ENCODE measurements at regions not wholly inside any gene's neighbourhood (a gene's known extent, or its start where the extent isn't known, plus 50 kb on each side); places are given as distances from the start of the nearest gene placed in this dataset.
"Not testable (repeated sequence)": the region's sequence is repeated elsewhere in the genome, so short reads cannot be mapped to it uniquely, and the experiment has no call there.

DNA sequence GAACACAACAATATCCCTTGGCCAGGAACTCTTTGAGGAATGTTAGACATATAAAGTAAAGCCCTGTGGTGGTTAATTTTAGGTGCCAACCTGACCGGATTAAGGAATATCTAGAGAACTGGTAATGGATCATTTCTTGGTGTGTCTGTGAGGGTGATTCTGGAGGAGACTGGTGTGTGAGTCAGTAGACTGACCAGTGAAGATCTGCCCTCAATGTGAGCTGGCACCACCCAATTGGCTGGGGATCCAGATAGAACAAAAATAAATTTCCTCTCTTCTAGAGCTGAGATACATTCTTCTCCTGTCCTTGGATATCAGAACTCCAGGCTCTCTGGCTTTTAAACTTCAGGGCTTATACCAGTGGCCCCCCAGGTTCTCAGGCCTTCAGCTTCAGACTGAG lies 56.2 kb upstream of the TNPO1 start:
- DNase-seq: no peak

DNA sequence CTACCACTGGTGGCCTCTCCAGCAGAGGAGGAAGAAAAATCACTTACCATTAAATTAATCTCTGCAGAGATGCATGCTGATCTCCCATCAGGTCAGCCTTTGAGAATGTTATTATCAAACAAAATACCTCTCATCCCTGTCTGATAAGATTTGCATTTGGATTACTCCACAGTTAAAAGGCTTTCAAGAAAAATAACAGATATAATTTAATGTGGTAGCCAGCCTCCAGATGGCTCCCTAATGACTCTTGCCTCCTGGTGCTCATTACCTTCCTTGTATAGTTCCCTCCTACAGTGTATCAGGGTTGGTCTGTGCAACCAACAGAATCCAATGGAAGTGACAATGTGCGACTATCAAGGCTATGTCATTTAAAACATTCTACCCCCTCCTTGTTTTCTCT lies 63.6 kb upstream of the TNPO1 start:
- DNase-seq: no peak

DNA sequence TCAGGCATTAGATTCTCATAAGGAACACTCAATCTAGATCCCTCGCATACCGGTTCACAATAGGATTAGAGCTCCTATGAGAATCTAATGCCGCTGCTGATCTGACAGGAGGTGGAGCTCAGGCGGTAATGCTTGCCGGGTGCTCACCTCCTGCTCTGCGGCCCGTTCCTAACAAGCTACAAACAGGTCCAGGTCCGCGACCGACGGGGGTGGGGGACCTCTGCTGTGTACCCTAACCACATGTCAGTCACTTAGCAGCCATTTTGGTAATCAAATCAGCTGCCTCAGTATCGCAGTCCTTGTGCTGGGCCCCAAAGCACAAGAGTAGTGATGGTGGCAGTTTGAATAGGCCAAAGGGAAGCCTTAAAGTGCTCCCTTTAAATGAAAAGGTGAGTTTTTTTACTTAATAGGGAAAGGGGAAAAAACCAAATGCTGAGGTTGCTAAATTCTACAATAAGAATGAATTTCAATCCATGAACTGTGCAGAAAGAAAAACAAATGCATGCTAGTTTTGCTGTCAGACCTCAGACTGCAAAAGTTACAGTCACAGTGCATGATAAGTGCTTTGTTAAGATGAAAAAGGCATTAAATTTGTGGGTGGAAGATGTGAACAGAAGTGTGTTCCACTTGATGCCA lies 67.0 kb upstream of the TNPO1 start:
- no peak for DNase-seq

DNA sequence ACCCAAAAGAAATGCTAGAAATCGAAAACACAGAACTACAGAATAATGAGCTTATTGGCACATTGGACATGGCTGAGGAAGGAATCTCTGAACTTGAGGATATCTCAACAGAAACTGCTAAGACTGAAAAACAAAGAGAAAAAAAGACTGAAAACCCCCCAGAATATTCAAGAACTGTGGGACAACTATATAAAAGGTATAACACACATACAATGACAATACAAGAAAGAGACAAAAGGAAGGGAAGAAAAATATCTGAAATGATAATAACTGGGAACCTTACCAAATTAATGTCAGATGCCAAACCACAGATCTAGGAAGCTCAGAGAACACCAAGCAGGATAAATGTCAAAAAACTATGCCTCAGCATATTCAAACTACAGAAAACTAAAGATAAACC lies 68.6 kb upstream of the TNPO1 start:
- no peak for DNase-seq

DNA sequence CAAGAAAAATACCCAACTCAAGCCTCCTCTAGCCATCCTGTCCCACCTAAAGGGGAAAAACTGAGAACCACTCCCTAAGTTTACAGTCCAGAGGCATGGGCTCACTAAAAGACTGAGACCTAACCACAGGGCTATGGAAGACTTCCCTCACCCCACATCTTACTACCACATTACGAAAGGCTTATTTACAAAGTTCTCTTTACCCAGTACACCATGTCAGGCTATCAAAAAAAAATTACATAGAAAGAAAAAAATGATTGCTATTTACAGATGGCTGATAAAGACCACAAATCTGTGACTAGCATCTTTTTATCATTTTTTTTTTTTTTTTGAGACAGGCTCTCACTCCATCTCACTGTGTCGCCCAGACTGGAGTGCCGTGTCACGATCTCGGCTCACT lies 69.7 kb upstream of the TNPO1 start:
- DNase-seq: no peak

DNA sequence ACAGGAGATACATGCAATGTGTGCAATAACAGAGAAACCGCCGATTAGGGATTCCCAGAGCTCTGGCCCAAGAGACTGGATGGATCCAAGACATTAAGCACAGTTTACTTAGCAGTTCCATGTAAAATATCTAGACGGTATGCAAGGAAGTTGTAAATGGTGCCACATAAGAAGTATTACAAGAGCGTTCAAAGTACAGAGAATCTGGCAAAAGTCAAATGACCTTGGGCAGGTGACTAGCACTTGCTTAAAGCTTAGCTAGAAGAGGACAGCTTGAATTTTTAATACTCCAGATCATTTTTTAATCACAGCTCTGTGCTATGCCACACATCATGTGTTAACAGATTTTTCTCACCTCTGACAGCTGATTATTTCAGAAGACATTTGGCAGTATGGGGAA lies 72.3 kb upstream of the TNPO1 start:
- DNase-seq: no peak

DNA sequence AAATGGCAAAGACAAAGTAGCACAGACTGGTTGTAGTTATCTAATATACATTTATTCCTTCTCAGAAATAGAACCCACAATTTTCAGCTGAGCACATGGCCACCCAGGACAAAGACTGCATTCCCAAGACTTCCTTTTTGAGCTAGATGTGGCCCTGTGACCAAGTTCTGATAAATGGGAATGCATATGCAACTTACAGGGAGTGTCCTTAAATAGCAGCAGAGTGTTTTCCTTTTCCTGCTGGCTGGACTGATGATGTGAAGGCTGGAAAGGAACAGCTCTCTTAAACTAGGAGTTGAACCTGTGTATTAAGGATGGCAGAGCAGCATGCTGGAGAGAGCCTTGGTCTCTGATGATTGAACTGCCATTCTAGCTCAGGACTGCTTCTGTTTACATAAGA lies 74.7 kb upstream of the TNPO1 start:
- DNase-seq: no peak

DNA sequence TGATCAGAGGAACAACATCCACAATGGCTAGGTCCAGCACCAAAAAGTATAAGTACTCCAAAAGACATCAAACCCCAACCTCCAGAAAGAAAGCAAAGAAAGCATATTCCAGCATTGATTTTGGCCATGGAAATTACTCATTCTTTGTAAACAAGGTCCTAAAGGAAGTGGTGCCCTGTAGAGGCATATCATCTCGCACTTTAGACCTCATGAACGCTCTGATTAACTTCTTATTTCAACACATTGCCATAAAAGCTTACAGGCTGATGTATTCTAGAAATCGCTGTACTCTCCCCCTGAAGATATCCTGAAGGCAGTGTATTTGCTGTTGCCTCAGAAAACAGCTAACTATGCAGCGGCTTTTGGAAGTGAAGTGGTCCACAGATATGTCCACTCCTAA lies 82.7 kb upstream of the TNPO1 start:
- DNase-seq: no peak

DNA sequence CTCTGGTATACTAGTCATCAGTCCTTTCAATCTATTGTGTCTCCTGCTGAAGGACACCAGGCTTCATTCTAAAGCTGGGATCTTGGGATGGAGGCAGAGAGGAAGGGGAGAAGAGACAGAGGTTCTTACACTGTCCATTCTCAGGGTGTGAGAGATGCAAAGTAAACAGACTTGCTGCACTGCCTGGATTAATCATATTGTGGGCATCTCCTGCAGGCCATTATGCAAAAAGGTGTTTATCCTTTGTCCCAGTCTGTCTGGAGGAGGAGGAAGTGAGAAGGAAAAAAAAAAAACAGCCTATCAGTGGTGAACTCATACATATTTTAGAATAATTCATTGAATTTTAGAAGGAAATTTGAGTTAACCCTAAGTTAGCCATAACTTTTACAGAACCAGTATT lies 92.9 kb upstream of the TNPO1 start:
- no peak for DNase-seq

DNA sequence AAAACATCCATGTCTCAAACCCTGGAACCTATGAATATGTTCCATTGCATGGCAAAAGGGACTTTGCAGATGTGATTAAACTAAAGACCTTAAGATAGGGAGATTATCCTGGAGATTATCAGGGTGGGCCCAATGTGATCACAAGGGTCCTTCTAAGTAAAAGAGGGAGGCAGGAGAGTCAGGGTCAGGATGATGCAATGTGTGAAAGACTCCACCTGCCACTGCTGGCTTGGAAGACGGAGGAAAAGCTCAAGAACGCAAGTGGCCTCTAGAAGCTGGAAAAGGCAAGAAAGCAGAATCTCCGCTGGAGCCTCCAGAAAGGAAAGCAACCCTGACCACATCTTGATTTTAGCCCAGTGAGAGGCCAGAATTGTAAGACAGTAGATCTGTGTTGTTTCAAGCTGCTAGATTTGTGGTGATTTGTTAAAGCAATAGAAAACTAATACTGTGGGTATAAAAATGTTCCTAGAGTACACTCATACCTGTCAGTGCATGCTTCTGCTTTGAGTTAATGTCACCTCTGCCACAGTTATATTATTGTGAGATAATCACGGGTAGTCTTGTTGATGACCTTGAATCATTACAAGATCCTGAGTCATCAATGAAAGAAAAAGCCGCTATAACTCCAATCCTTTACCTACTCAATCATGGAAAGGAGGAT lies 93.5 kb upstream of the TNPO1 start:
- DNase-seq: no peak

DNA sequence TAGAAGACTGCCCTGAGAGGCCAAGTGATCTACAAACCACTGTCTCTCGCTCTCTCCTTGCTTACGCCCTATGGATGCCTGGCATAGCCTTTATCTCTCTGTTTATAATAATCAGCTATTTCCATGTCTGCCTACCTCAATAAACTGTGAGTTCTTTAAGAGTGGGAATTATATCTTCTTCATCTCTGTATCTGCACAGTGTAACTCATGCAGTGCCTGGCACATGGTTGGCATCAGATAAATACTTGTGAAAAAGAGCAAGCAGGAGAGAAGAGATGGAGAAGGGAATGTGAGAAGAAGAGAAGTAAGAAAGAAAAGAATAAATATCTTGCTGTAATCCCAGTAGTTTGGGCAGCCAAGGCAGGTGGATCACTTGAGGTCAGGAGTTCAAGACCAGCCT lies 94.6 kb upstream of the TNPO1 start:
- DNase-seq: no peak

DNA sequence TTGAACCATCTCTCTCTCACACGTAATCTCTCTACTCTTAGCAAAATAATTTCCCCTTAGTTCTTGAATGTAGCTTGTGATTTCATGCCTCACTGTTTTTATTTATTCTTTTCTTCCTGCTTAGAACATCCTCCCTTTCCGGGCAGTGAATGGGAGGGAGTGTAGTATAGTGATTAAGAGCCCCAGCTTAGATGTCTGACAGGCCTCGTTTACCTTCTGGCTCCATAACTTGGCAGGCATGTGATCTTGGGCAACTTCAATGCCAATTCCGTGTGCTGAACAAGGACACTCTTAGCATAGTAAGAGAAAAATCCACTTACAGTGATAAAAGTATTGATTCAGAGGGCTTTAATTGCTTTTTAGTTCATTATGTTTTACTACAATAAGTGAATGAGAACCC lies 96.3 kb upstream of the TNPO1 start:
- no peak for DNase-seq

DNA sequence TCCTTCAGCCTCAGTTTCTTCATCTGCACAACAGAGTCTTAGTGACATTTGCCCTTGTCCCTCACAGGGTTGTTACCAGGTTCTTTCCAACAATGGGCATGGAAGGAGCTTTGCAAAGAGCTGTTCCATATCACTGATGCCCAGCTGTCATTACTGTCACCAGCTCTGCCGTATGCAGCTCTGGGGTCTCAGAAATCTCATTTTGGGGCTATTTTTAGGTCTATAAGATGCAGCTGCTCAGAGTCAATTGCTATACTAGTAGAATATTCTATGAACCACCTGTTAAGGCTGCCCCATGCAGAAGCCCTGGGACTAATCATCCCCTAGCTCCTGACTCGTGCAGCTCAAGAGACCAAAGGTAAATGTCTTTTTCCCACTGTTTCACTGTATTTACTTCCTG lies 105.1 kb upstream of the TNPO1 start:
- DNase-seq: no peak

DNA sequence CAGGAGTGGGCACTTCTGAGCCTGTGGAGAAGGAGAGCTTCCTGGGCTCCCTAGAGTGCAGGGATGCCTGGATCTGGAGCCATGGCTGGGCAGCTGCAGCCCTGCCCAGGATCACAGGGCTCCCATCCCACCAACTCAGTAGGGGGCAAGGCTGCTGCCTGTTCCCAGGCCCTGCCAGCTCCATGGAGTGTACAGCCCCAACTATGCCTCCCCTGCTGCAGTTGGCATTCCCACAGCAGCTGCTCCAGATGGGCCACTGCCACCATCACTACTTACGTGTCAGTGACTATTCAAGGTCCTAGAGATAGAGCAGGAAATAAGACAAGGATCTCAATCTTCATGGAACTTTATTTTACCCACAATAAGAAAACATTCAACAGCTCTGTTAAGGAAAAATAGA lies 107.1 kb upstream of the TNPO1 start:
- DNase-seq: no peak

DNA sequence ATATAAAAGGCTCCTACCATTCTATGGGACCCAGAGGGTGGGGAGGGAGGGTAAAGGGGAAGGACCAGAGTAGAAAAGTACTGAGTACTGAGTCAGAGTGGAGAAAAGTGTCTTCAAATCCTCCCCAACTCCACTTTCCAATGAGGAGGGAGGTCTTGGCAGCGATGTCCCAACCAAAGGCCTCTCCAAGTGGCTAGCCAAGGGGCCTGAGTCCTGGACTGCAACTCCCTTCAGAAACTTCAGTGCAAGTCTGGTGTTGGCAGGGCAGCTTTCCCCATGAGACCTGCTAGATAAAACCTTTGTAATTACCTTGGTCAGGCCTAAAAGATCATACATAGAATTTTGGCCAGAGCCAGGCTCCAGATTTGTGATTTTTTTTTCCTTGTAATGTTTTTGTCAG lies 111.3 kb upstream of the TNPO1 start:
- no peak for DNase-seq

DNA sequence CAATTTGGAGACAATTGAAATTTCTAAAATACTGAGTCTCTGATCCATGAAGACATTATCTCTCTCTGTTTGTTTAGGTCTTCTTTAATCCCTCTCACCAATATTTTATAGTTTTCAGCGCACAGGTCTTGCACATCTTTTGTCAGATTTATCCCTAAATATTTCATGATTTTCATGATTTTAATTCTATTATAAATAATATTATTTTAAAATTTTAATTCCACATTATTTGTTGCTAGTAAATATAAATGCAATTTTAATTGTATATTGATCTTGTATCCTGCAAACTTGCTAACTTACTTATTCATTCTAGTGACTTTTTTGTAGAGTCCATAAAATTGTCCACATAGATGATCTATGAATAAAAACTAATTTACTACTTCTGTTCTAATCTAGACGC lies 112.6 kb upstream of the TNPO1 start:
- no peak for DNase-seq

DNA sequence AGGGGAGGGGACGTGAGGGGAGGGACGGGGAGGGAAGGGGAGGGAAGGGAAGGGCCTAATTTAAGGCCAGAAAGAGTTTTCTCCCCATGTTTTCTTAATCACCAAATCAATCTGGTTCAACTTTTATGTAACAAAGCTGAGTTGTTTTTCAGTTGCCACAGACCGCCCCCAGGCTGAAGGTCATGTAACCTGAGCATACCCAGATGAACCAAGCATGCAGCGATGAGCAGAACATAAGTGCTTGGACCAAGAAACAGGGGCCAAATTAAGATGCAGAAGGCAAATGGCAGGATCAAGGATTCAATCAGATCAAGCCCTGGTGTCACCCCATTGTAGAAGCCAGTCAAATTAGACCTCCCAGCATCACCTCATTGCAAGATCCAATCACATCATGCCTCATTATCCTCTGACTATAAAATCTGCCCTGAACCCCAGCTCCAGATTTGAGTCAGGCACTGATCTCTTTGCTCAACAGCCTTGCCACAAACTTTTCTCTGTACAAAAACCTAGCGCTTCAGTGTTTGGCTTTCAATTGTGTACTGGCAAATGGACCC lies 113.5 kb upstream of the TNPO1 start:
- no peak for DNase-seq

DNA sequence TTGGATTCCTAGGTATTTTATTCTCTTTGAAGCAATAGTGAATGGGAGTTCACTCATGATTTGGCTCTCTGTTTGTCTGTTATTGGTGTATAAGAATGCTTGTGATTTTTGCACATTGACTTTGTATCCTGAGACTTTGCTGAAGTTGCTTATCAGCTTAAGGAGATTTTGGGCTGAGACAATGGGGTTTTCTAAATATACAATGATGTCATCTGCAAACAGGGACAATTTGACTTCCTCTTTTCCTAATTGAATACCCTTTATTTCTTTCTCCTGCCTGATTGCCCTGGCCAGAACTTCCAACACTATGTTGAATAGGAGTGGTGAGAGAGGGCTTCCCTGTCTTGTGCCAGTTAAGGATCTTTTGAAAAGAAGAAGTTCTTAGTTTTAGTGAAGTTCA lies 114.4 kb upstream of the TNPO1 start:
- not testable (repeated sequence) for DNase-seq

DNA sequence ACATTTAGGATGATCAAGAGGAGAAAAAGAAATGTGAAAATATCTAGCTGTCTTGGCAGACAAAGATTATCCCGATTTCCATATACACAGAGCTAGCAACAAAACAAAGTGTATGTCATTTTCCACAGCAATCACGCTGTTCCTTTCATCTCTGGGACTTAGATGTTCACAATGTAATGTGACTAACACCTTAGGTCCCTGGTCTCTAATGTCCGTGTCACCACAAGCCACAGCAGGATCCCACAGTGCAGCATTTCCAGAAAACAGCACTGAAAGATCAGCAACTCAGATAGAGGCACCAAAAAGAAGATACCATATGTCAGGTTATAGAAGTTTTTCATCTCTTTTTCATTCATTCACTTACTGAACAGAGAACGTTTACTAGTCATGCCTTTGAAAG lies 118.0 kb upstream of the TNPO1 start:
- no peak for DNase-seq

DNA sequence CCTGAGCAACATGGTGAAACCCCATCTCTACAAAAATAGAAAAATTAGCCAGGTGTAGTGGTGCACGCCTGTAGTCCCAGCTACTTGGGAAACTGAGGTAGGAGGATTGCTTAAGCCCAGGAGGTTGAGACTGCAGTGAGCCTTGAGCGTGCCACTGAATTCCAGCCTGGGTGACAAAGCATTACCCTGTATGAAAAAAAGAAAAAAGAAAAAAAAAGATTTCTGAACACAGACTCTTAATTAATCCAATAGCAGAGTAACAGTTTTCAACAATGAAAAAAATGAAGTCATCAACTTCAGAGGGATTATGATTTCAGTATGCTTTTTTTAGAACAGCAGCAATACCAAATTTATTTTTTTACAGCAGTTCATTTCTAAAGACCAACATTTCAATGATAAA lies 118.8 kb upstream of the TNPO1 start:
- no peak for DNase-seq

DNA sequence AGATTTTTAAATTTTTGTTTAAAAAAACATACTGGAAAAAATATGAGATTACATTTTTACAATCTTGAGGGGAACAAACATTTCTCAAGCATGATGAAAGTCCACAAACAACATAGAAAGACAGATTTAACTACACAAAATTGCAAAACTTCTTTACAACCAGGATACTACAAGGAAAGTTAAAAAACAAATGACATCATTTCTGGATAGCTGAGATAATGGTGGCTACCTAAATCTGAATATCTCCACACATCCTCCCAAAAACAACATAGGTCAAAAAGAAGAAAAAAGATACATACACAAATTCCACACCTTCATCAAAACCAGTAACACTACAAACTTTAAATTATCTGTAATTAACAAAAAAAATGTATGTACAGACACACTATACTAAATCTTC lies 120.8 kb upstream of the TNPO1 start:
- no peak for DNase-seq

DNA sequence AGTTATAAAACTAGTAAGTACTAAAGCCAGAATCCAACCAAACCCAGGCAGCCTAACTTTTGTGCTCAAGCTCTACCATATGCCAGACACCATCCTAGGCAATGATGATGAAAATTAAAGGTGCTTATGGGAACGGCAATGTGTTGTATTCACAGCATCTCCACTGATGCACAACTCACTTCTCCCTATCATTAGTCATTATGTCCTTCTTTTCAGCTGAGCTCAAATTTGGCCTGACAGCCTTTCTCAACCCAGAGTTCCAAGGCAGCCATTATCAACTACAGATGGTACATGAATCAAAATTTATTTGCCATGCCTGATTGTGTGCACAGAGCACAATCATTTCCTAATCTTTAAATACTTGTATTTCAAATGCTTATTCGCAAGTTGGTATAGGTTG lies 121.6 kb upstream of the TNPO1 start:
- DNase-seq: no peak

DNA sequence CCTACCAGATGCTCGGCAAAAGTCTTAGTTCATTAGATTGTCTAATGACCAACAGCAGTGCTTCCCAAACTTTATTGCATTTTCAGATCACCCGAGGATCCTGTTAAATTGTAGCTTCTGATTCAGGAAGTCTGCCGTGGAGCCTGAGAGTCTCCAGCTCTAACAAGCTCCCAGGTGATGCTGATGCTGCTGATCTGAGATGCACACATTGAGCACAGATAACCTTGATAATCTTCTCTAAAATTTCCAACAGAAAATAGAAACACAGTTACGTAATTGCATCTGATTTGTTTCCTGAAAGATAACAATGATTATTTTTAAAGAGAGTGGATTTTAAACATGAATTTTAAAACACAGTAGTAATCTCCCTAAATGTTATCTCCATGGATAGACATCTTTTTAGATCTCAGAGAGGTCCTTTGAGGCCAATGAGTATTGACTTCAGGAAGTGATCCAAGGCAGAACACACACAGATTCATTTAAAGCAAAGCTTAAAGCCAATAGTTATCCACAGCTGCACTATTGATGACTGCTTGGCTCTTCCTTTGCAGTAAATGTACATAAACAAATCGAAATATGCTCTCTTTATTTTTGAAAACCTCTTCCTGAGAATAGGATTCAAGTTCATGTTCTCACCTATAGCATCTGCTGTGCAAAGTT lies 122.8 kb upstream of the TNPO1 start:
- DNase-seq: no peak

DNA sequence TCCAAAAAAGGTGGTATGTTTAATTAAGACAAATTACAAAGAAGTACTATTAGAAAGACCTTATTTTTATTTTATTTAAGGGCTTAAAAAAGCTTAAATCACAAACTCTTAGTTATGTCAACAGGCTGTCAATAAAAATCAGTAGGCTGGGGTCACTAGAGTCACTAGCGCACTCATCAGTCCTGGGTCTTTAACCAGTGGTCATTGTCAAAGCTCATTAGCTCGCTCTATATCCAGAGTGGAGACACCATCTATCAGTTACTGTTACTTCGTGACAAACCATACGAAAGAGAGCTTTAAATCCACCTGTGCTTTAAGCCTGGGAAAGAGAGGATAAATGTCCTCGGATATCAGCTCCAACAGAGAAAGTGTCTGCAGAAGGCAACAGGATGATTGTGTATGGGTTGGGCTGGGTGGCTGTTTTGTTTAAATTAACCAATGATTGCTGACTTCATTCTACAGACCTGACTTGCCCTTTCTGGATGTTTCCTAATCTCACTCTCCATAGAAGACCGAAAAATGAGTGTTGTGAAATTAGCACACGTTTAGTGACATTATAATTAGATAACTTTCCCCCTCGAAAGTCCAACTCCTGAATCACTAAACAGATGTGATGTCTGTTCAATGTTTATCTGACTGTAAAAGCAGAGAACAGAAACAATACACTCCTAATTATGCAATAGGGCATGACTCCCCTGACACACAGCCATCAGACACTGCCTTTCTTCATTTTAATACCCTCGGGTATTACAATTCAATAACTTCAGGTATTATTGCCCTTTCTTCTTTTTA lies 123.6 kb upstream of the TNPO1 start:
- no peak for DNase-seq

Data from islet precursor cell (in vitro differentiated cells).